ENCODE measurements at regions not wholly inside any gene's neighbourhood (a gene's known extent, or its start where the extent isn't known, plus 50 kb on each side); places are given as distances from the start of the nearest gene placed in this dataset.

GRCh38 chr4:20096911-20097310, 154.8 kb upstream of the SLIT2 start:
- no peak for FAIRE-seq
- SMC1A ChIA-PET (ENCODE audit: uncharacterized antibody, unreplicated experiment), result no interaction called here
- RAD21 ChIA-PET (ENCODE audit: unreplicated experiment), result no interaction called here
- H3K4me2 ChIP-seq (ENCODE audit: control insufficient read depth, insufficient read depth), result no peak overlapping the region
- H3K27me3 ChIP-seq (replicated peaks in 1 of 2; ENCODE audit: control insufficient read depth in 2 of 2, insufficient read depth in 2 of 2, low read length in 1 of 2), result no peaks in the 10 kb centered on the region
- WGBS (ENCODE audit: insufficient coverage, insufficient replicate concordance, low lambda C conversion rate, missing lambda C conversion rate), result 19% methylated on average over 2 of the region's 2 CpGs
- DNase-seq (ENCODE audit: low read depth, low spot score), result no peak
- ATAC-seq, result no peak
- H3K27ac ChIP-seq (ENCODE audit: control insufficient read depth, insufficient read depth), result no peak overlapping the region
- no peak overlapping the region for H3K4me3 ChIP-seq
- BruUV-seq (replicated peaks), result no TSS peak
- no peaks in the 10 kb centered on the region for H3K4me1 ChIP-seq (ENCODE audit: control insufficient read depth, insufficient read depth, low read length)
- no peak for TF ChIP-seq CEBPZ (IDR thresholded peaks at IDR 0.05; ENCODE audit: low read depth, low read length)
- no peak for TF ChIP-seq ZZZ3 (IDR thresholded peaks at IDR 0.05; ENCODE audit: control insufficient read depth, insufficient read length, low read depth)
- TF ChIP-seq NR2C2 (IDR thresholded peaks at IDR 0.05; ENCODE audit: borderline replicate concordance, control insufficient read depth, insufficient read length, low read depth), result no peak
- TF ChIP-seq BCL11A (IDR thresholded peaks at IDR 0.05; ENCODE audit: low read depth, low read length), result no peak
- TF ChIP-seq FOXM1 (IDR thresholded peaks at IDR 0.05; ENCODE audit: low read depth, low read length), result no peak
- TF ChIP-seq FOXK2 (IDR thresholded peaks at IDR 0.05), result no peak
- no peak for TF ChIP-seq DPF2 (IDR thresholded peaks at IDR 0.05)
- TF ChIP-seq HSF1 (IDR thresholded peaks at IDR 0.05; ENCODE audit: low read depth, low read length), result no peak
- TF ChIP-seq BCLAF1 (IDR thresholded peaks at IDR 0.05), result no peak
- no peak for TF ChIP-seq SKIL (IDR thresholded peaks at IDR 0.05; ENCODE audit: low read depth, poor library complexity, severe bottlenecking)
- TF ChIP-seq TAF1 (IDR thresholded peaks at IDR 0.05; ENCODE audit: borderline replicate concordance, low read depth, low read length), result no peak
- CTCF ChIA-PET, result interaction anchor here (1.1 kb wide), 1 partner anchor 11 kb away, joined by 3 read pairs; no protein-coding TSS in a partner anchor
- intact Hi-C loops (cut with micrococcal nuclease; ENCODE audit: unreplicated experiment), result no loop called here
- H2AFZ ChIP-seq (ENCODE audit: control insufficient read depth, low read depth, low read length), result no peak overlapping the region
- H4K20me1 ChIP-seq (ENCODE audit: control insufficient read depth, insufficient read depth), result no peaks in the 10 kb centered on the region
- POLR2A ChIA-PET, result no interaction called here
- no peaks in the 10 kb centered on the region for H3K36me3 ChIP-seq (ENCODE audit: control insufficient read depth in 2 of 2, insufficient read depth in 2 of 2, low read length in 1 of 2)
- in situ Hi-C loops (cut with MboI), result no loop called here
- no peaks in the 10 kb centered on the region for H3K79me2 ChIP-seq (ENCODE audit: control insufficient read depth, insufficient read depth, low read length)
- H3K9ac ChIP-seq (ENCODE audit: control insufficient read depth, insufficient read depth, low read length), result no peak overlapping the region
- no peaks in the 10 kb centered on the region for H3K9me3 ChIP-seq (replicated peaks; ENCODE audit: control insufficient read depth, insufficient read depth, low read length)

Data from GM12878 (cell line).